Upper lobe of right lung (tissue), 1 donor: ENCODE measurements at regions not wholly inside any gene's neighbourhood (a gene's known extent, or its start where the extent isn't known, plus 50 kb on each side); places are given as distances from the start of the nearest gene placed in this dataset.
"Not testable (repeated sequence)": the region's sequence is repeated elsewhere in the genome, so short reads cannot be mapped to it uniquely, and the experiment has no call there.

ENCODE experiments used
- ATAC-seq: fragments of 200-7000 bp; cut with Tn5 transposase; one replicate; pipeline ENCODE4 v1.9.1; 2020; ENCODE audit warnings: mild to moderate bottlenecking, moderate library complexity
- DNase-seq: peaks from one replicate; pipeline ENCODE4 v3.0.0-alpha.2; 2020
- H3K27ac ChIP-seq: fragments of 200-600 bp; one replicate; pipeline ENCODE4 v1.8.0; 2022
- H3K27me3 ChIP-seq: fragments of 200-600 bp; one replicate; pipeline ENCODE4 v1.8.0; 2022; ENCODE audit warnings: mild to moderate bottlenecking
- H3K36me3 ChIP-seq: fragments of 200-600 bp; one replicate; pipeline ENCODE4 v1.8.0; 2022
- H3K4me1 ChIP-seq: fragments of 200-600 bp; one replicate; pipeline ENCODE4 v1.8.0; 2022
- H3K4me3 ChIP-seq: fragments of 200-600 bp; one replicate; pipeline ENCODE4 v1.8.0; 2022; ENCODE audit warnings: mild to moderate bottlenecking
- H3K9me3 ChIP-seq: fragments of 200-600 bp; one replicate; pipeline ENCODE4 v1.8.0; 2022
- intact Hi-C: fragments of 100-400 bp; cut with DNase I; formaldehyde crosslinking; loops from one replicate; pipeline ENCODE4 v1.11.0; 2022
- TF ChIP-seq, protein P1 (sequence below): fragments of 200-600 bp; IDR thresholded peaks from one replicate; pipeline ENCODE4 v1.8.0; 2022; ENCODE audit warnings: antibody characterized with exemption
- donor health status: DM: no; HTN: yes; CAD: no; lungs with severe emphysema.

GRCh38 chr2:91476244-91476935, 2784.9 kb downstream of the RPIA start:
- H3K4me1 ChIP-seq, result peaks cover 13% of the 10 kb centered on the region
- H3K9me3 ChIP-seq, H3K4me3 ChIP-seq, H3K36me3 ChIP-seq, DNase-seq, ATAC-seq, intact Hi-C loops, H3K27ac ChIP-seq: not testable (repeated sequence)
- H3K27me3 ChIP-seq, result peaks cover 33% of the 10 kb centered on the region

GRCh38 chr2:91476936-91477246, 2785.4 kb downstream of the RPIA start:
- peak; percentile 45 for DNase-seq
- H3K9me3 ChIP-seq, H3K4me3 ChIP-seq, ATAC-seq, intact Hi-C loops, H3K27ac ChIP-seq, H3K36me3 ChIP-seq: not testable (repeated sequence)
- H3K4me1 ChIP-seq, result peaks cover 13% of the 10 kb centered on the region
- H3K27me3 ChIP-seq, result peaks cover 36% of the 10 kb centered on the region

GRCh38 chr2:91477291-91477690, 2785.8 kb downstream of the RPIA start:
- H3K36me3 ChIP-seq, intact Hi-C loops, H3K9me3 ChIP-seq, ATAC-seq, H3K27ac ChIP-seq: not testable (repeated sequence)
- Histone ChIP-seq H3K4me3 (peak overlapping the region; percentile 51), H3K27me3 (peaks cover 33% of the 10 kb centered on the region), H3K4me1 (peaks cover 13% of the 10 kb centered on the region)
- peak; percentile 63 for DNase-seq

- Histone ChIP-seq H3K9me3 (no peaks in the 10 kb centered on the region), H3K36me3 (no peaks in the 10 kb centered on the region), H3K4me3 (peak overlapping the region; percentile 51), H3K4me1 (peaks cover 13% of the 10 kb centered on the region), H3K27ac (no peak overlapping the region), H3K27me3 (peaks cover 35% of the 10 kb centered on the region)
- ATAC-seq (no peak), DNase-seq (peak; percentile 71)
- TF ChIP-seq, protein P1, sequence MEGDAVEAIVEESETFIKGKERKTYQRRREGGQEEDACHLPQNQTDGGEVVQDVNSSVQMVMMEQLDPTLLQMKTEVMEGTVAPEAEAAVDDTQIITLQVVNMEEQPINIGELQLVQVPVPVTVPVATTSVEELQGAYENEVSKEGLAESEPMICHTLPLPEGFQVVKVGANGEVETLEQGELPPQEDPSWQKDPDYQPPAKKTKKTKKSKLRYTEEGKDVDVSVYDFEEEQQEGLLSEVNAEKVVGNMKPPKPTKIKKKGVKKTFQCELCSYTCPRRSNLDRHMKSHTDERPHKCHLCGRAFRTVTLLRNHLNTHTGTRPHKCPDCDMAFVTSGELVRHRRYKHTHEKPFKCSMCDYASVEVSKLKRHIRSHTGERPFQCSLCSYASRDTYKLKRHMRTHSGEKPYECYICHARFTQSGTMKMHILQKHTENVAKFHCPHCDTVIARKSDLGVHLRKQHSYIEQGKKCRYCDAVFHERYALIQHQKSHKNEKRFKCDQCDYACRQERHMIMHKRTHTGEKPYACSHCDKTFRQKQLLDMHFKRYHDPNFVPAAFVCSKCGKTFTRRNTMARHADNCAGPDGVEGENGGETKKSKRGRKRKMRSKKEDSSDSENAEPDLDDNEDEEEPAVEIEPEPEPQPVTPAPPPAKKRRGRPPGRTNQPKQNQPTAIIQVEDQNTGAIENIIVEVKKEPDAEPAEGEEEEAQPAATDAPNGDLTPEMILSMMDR, result no peak
- intact Hi-C loops, result no loop called here
Measured at GRCh38 chr2:91477731-91478672, 2786.5 kb downstream of the RPIA start.

GRCh38 chr2:91478851-91479718, 2787.6 kb downstream of the RPIA start:
- H3K27ac ChIP-seq, H3K9me3 ChIP-seq, ATAC-seq, intact Hi-C loops, H3K4me3 ChIP-seq, H3K36me3 ChIP-seq: not testable (repeated sequence)
- Histone ChIP-seq H3K27me3 (peaks cover 35% of the 10 kb centered on the region), H3K4me1 (peaks cover 13% of the 10 kb centered on the region)
- DNase-seq, result peak; percentile 65

DNA sequence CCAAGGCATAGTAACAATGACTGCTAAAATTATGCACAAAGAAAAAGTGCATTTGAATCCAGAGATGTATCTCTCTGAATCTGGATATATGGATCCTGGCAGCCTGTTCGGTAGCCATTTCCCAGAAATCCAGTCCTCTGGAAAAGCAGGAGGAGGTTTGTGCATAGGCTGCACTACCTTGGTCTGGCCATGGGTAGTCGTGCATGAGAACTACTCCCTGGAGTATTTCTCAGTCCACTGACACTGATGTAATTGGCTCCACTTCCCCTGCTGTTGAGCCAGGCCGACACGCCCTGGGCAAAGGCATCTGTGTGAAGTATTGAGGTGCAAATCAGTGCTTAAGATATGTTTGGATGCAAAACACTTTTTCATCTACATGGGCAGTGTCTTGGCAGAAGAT, 2793.8 kb downstream of the RPIA start:
- H3K27ac ChIP-seq, H3K9me3 ChIP-seq, DNase-seq, H3K4me3 ChIP-seq, H3K4me1 ChIP-seq, H3K36me3 ChIP-seq, ATAC-seq, intact Hi-C loops: not testable (repeated sequence)
- peaks cover 14% of the 10 kb centered on the region for H3K27me3 ChIP-seq

DNA sequence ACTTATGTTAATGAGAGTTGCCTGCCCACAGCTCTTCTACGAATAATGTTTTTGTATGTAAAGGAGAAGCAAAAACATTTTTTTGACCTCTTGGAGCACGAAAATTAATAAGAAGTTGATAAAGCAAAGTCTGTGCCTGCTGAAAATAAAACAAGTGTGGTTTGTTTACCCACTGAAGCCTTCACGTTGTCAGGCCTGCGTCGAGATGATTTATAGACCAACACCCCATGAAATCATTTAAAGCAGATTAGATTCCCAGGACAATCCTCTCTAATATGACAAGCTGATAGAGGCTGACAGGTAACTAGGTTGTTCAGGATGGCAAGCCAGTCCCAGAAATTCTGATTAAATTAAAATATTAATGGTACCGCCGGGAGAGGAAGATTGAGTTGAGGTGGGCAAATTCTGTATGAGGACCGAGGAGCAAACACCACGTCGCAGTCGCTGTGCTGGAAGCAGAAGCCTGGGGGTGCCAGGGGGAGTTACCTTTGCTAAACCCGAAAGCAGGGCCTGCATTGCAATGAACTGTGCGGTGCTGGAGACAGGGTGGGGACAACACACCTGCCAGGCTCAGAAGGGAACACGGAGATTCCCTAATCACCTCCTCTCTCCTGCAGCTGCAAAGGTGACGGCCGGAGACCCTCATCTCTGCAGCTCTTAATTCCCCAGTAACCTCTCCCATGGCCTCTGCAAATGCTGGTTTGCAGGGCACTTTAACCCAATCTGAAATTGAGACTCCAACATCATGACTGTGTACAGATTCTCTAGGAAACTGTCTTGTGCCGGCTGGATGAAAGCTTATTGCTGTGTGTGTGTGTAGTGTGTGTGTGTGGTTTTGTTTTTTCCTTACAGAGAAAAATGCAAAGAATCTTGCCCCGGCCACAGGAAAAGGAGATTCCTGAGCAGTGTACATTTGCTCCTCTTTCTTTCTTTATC, 2805.9 kb downstream of the RPIA start:
- intact Hi-C loops, H3K27ac ChIP-seq, H3K36me3 ChIP-seq, H3K27me3 ChIP-seq, H3K4me1 ChIP-seq, H3K9me3 ChIP-seq, H3K4me3 ChIP-seq: not testable (repeated sequence)
- peak; percentile 57 for DNase-seq
- ATAC-seq, result peak; percentile 58

DNA sequence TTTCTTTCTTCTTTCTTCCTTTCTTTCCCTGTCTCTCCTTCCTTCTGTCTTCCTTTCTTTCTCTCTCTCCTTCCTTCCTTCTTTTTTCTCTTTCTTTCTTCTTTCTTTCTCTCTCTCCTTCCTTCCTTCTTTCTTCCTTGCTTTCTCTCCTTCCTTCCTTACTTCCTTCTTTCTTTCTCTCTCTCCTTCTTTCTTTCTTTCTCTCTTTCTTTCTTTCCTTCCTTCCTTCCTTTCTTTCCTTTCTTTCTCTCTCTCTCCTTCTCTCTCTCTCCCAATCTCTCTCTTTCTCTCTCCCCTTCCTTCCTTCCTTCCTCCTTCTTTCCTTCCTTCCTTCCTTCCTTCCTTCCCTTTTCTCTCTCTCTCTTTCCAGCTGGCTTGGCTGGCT, 2806.6 kb downstream of the RPIA start:
- H3K36me3 ChIP-seq, ATAC-seq, DNase-seq, intact Hi-C loops, H3K27me3 ChIP-seq, H3K4me3 ChIP-seq, H3K9me3 ChIP-seq, H3K27ac ChIP-seq, H3K4me1 ChIP-seq: not testable (repeated sequence)

DNA sequence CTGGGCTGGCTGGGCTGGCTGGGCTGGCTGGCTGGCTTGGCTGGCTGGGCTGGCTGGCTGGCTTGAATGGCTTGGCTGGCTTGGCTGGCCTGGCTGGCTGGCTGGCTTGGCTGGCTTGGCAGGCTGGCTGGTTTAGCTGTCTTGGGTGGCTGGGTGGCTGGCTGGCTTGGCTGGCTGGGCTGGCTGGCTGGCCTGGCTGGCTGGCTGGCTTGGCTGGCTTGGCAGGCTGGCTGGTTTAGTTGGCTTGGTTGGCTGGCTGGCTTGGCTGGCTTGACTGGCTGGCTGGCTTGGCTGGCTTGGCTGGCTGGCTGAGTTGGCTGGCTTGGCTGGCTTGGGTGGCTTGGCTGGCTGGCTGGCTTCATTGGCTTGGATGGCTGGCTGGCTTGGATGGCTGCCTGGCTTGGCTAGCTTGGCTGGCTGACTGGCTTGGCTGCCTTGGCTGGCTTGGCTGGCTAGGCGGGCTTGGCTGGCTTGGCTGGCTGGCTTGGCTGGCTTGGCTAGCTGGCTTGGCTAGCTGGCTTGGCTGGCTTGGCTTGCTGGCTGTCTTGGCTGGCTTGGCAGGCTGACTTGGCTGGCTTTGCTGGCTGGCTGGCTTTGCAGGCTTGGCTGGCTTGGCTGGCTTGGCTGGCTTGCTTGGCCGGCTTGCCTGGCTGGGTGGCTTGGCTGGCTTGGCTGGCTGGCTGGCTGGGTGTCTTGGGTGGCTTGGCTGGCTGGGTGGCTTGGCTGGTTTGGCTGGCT, 2807.2 kb downstream of the RPIA start:
- H3K27ac ChIP-seq, H3K36me3 ChIP-seq, intact Hi-C loops, H3K4me3 ChIP-seq, H3K27me3 ChIP-seq, ATAC-seq, H3K9me3 ChIP-seq, H3K4me1 ChIP-seq: not testable (repeated sequence)
- DNase-seq, result peak; percentile 68

DNA sequence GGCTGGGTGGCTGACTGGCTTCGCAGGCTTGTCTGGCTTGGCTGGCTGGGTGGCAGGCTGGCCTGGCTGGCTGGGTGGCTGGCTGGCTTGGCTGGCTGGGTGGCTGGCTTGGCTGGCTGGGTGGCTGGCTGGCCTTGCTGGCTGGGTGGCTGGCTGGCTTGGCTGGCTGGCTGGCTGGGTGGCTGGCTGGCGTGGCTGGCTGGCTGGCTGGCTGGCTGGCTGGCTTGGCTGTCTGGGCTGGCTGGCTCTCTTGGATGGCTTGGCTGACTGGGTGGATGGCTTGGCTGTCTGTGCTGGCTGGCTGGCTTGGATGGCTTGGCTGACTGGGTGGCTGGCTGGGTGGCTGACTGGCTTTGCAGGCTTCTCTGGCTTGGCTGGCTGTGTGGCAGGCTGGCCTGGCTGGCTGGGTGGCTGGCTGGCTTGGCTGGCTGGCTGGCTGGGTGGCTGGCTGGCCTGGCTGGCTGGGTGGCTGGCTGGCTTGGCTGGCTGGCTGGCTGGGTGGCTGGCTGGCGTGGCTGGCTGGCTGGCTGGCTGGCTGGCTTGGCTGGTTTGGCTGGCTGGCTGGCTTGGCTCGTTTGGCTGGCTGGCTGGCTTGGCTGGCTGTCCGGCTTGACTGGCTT, 2808.1 kb downstream of the RPIA start:
- H3K36me3 ChIP-seq, H3K4me1 ChIP-seq, intact Hi-C loops, ATAC-seq, H3K27ac ChIP-seq, H3K9me3 ChIP-seq, H3K4me3 ChIP-seq, H3K27me3 ChIP-seq: not testable (repeated sequence)
- DNase-seq, result peak; percentile 66
